HEK293 (cell line): ENCODE measurements at regions not wholly inside any gene's neighbourhood (a gene's known extent, or its start where the extent isn't known, plus 50 kb on each side); places are given as distances from the start of the nearest gene placed in this dataset.

Source experiments
- CTCF ChIA-PET: fragments of 350-600 bp; formaldehyde crosslinking; extraction: SDS; loops from one replicate; lab custom pipeline; 2021; ENCODE audit warnings: antibody characterized with exemption; lab: Yijun Ruan, JAX
- POLR2A ChIA-PET: fragments of 300-600 bp; formaldehyde crosslinking; extraction: SDS; loops from one replicate; lab custom pipeline; 2020; ENCODE audit warnings: antibody characterized with exemption, inconsistent platforms; lab: Yijun Ruan, JAX
- H3K27ac ChIP-seq: fragments of 200-500 bp; sonication (Bioruptor generic); 2 replicates; pipeline ENCODE4 v1.5.1; 2014; ENCODE audit warnings: low read depth, low read length, control low read depth, inconsistent platforms; ENCODE audit errors: extremely low read depth
- H3K36me3 ChIP-seq, 2 experiments: fragments of 200-500 bp in 1 of 2; sonication (Bioruptor generic) in 1 of 2; 1 replicate in 1 of 2; 2 replicates in 1 of 2; pipeline ENCODE4 v1.5.1; 2014 to 2017; ENCODE audit warnings: inconsistent platforms in 2 of 2, low read length in 2 of 2; ENCODE audit not compliant: control insufficient read depth in 2 of 2, insufficient read depth in 1 of 2
- H3K4me1 ChIP-seq: fragments of 200-500 bp; sonication (Bioruptor generic); 2 replicates; pipeline ENCODE4 v1.5.1; 2014; ENCODE audit warnings: mild to moderate bottlenecking, low read length, inconsistent platforms; ENCODE audit not compliant: control insufficient read depth, insufficient read depth
- H3K4me3 ChIP-seq: 2 replicates; pipeline ENCODE4 v1.5.1; 2011; ENCODE audit warnings: low read depth, mild to moderate bottlenecking, control low read depth, low read length, moderate library complexity
- H3K9me3 ChIP-seq: fragments of 200-500 bp; sonication (Bioruptor generic); 2 replicates; pipeline ENCODE4 v1.5.1; 2014; ENCODE audit warnings: low read depth, low read length, inconsistent platforms; ENCODE audit not compliant: control insufficient read depth, insufficient read depth
- FEZF1 ChIP-seq: fragments of 450-650 bp; formaldehyde crosslinking; IDR thresholded peaks from 2 replicates; pipeline ENCODE4 v1.5.1; 2016; ENCODE audit warnings: missing biosample characterization, missing genetic modification characterization
- KLF1 ChIP-seq: fragments of 450-650 bp; formaldehyde crosslinking; IDR thresholded peaks from 2 replicates; pipeline ENCODE4 v1.5.1; 2016; ENCODE audit warnings: missing biosample characterization, missing genetic modification characterization
- KLF16 ChIP-seq: fragments of 450-650 bp; formaldehyde crosslinking; IDR thresholded peaks from 2 replicates; pipeline ENCODE4 v1.5.1; 2017; ENCODE audit warnings: missing biosample characterization, missing genetic modification characterization
- MYNN ChIP-seq: fragments of 450-650 bp; formaldehyde crosslinking; IDR thresholded peaks from 2 replicates; pipeline ENCODE4 v1.5.1; 2016; ENCODE audit warnings: missing biosample characterization, missing genetic modification characterization, borderline replicate concordance
- TCF7L2 ChIP-seq: IDR thresholded peaks from 2 replicates; pipeline ENCODE4 v1.6.1; 2011; ENCODE audit warnings: low read depth, mild to moderate bottlenecking, inconsistent platforms, low read length, moderate library complexity, borderline replicate concordance
- ZBTB8A ChIP-seq: fragments of 450-650 bp; formaldehyde crosslinking; IDR thresholded peaks from 2 replicates; pipeline ENCODE4 v1.5.1; 2016; ENCODE audit warnings: missing biosample characterization, missing genetic modification characterization
- ZEB2 ChIP-seq: fragments of 450-650 bp; formaldehyde crosslinking; IDR thresholded peaks from 2 replicates; pipeline ENCODE4 v1.5.1; 2016; ENCODE audit warnings: missing biosample characterization, missing genetic modification characterization
- ZIC2 ChIP-seq: fragments of 450-650 bp; formaldehyde crosslinking; IDR thresholded peaks from 2 replicates; pipeline ENCODE4 v1.5.1; 2016; ENCODE audit warnings: missing biosample characterization, missing genetic modification characterization
- ZNF146 ChIP-seq: fragments of 450-650 bp; formaldehyde crosslinking; IDR thresholded peaks from 2 replicates; pipeline ENCODE4 v1.5.1; 2016; ENCODE audit warnings: missing biosample characterization, missing genetic modification characterization
- ZNF157 ChIP-seq: fragments of 450-650 bp; formaldehyde crosslinking; IDR thresholded peaks from 2 replicates; pipeline ENCODE4 v1.5.1; 2016; ENCODE audit warnings: missing biosample characterization, missing genetic modification characterization
- ZNF169 ChIP-seq: fragments of 450-650 bp; formaldehyde crosslinking; IDR thresholded peaks from 2 replicates; pipeline ENCODE4 v1.5.1; 2016; ENCODE audit warnings: missing biosample characterization, missing genetic modification characterization
- ZNF26 ChIP-seq: fragments of 450-650 bp; formaldehyde crosslinking; IDR thresholded peaks from 2 replicates; pipeline ENCODE4 v1.5.1; 2016; ENCODE audit warnings: missing biosample characterization, missing genetic modification characterization
- ZNF394 ChIP-seq: fragments of 450-650 bp; formaldehyde crosslinking; IDR thresholded peaks from 2 replicates; pipeline ENCODE4 v1.5.1; 2016; ENCODE audit warnings: missing biosample characterization, missing genetic modification characterization, mild to moderate bottlenecking, moderate library complexity, borderline replicate concordance
- ZNF571 ChIP-seq: fragments of 450-650 bp; formaldehyde crosslinking; IDR thresholded peaks from 2 replicates; pipeline ENCODE4 v1.5.0; 2017; ENCODE audit warnings: missing biosample characterization, missing genetic modification characterization
- ZNF777 ChIP-seq: fragments of 450-650 bp; formaldehyde crosslinking; IDR thresholded peaks from 2 replicates; pipeline ENCODE4 v1.5.1; 2017; ENCODE audit warnings: missing biosample characterization, missing genetic modification characterization, borderline replicate concordance
- ZNF785 ChIP-seq: fragments of 450-650 bp; formaldehyde crosslinking; IDR thresholded peaks from 2 replicates; pipeline ENCODE4 v1.5.1; 2016; ENCODE audit warnings: missing biosample characterization, missing genetic modification characterization
- ZNF843 ChIP-seq: fragments of 450-650 bp; formaldehyde crosslinking; IDR thresholded peaks from 2 replicates; pipeline ENCODE4 v1.5.1; 2016; ENCODE audit warnings: missing biosample characterization, missing genetic modification characterization
- ZSCAN23 ChIP-seq: fragments of 450-650 bp; formaldehyde crosslinking; IDR thresholded peaks from 2 replicates; pipeline ENCODE4 v1.5.1; 2016; ENCODE audit warnings: missing biosample characterization, missing genetic modification characterization
- TF ChIP-seq, protein P1 (sequence below): IDR thresholded peaks from 2 replicates; pipeline ENCODE4 v1.6.1; 2011; ENCODE audit warnings: mild to moderate bottlenecking, low read depth, low read length, borderline replicate concordance
- TF ChIP-seq, protein P2 (sequence below): fragments of 450-650 bp; formaldehyde crosslinking; IDR thresholded peaks from 2 replicates; pipeline ENCODE4 v1.5.1; 2016; ENCODE audit warnings: missing biosample characterization, missing genetic modification characterization

DNA sequence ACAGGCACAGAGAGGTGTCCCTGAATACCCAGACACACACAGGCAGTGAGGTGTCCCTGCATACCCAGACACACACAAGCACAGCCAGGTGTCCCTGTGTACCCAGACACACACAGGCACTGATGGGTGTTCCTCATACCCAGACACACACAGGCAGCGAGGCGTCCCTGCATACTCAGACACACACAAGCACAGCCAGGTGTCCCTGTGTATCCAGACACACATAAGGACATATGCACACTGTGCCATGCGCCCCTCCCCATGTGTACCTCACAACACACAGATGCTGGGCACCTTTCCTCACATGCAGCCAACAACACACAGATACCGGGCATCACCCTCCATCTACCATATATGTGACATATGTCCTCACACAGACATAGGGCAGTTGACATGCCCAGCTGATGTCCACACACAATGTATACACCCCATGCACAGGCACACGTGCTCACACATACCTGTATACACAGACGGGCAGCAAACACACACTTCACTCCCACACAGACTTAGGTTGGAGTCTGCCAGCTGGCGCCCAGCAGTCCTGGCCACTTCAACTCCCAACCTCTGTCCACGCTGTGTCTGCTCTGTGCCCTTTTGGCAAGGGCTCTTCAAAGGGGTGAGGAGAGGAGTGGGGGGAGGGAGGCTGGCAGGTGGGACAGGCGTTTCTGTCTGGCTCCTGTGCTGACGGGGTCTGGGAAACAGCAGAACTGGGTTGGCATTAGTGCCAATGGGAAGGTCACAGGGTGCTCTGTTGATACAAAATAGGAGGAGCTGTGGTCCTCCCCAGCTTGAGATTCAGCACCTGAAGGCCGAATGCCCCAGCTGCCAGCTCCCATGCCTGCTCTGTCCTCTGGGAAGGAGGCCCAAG lies 69.4 kb upstream of the ALX4 start:
- Histone ChIP-seq H3K4me3 (no peak overlapping the region), H3K9me3 (no peaks in the 10 kb centered on the region), H3K4me1 (no peaks in the 10 kb centered on the region), H3K27ac (no peak overlapping the region), H3K36me3 (no peaks in the 10 kb centered on the region)
- ChIA-PET POLR2A (no interaction called here), CTCF (no interaction called here)
- TF ChIP-seq ZNF777 (tag by site-specific recombination) = no peak
- TF ChIP-seq ZSCAN23 (tag by site-specific recombination) = no peak
- no peak for TF ChIP-seq KLF1 (tag by site-specific recombination)

DNA sequence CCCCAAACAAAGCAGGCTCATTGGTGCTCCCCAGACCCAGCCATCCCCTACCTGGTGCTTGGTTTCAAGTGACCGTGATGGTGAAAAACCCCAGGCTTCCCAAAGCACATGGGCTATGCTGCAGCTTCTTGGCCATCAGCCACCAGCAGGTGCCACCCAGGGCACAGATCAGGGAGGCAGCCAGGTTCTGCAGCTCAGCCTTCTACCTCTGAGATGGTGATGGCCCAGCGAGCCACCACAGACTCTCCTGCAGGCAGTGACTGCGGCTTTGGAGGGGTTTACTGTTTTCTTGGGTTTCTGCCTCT lies 70.0 kb upstream of the ALX4 start:
- Histone ChIP-seq H3K27ac (no peak overlapping the region), H3K4me1 (no peaks in the 10 kb centered on the region), H3K4me3 (no peak overlapping the region), H3K9me3 (no peaks in the 10 kb centered on the region), H3K36me3 (no peaks in the 10 kb centered on the region)
- POLR2A ChIA-PET = no interaction called here
- TF ChIP-seq, protein P1, sequence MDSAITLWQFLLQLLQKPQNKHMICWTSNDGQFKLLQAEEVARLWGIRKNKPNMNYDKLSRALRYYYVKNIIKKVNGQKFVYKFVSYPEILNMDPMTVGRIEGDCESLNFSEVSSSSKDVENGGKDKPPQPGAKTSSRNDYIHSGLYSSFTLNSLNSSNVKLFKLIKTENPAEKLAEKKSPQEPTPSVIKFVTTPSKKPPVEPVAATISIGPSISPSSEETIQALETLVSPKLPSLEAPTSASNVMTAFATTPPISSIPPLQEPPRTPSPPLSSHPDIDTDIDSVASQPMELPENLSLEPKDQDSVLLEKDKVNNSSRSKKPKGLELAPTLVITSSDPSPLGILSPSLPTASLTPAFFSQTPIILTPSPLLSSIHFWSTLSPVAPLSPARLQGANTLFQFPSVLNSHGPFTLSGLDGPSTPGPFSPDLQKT = no peak
- TF ChIP-seq KLF16 (tag by site-specific recombination) = no peak
- TF ChIP-seq ZNF785 (tag by site-specific recombination) = no peak
- TF ChIP-seq TCF7L2 = no peak
- TF ChIP-seq ZBTB8A = no peak
- no peak for TF ChIP-seq ZNF394 (tag by site-specific recombination)
- no peak for TF ChIP-seq ZEB2 (tag by site-specific recombination)
- TF ChIP-seq ZNF571 (tag by site-specific recombination) = no peak
- TF ChIP-seq FEZF1 (tag by site-specific recombination) = no peak
- no peak for TF ChIP-seq ZNF843 (tag by site-specific recombination)
- no peak for TF ChIP-seq ZNF146 (tag by site-specific recombination)
- TF ChIP-seq ZNF26 (tag by site-specific recombination) = no peak
- TF ChIP-seq ZIC2 (tag by site-specific recombination) = no peak
- TF ChIP-seq ZNF157 (tag by site-specific recombination) = no peak
- no peak for TF ChIP-seq ZNF169
- no peak for TF ChIP-seq MYNN (tag by site-specific recombination)
- TF ChIP-seq, protein P2, sequence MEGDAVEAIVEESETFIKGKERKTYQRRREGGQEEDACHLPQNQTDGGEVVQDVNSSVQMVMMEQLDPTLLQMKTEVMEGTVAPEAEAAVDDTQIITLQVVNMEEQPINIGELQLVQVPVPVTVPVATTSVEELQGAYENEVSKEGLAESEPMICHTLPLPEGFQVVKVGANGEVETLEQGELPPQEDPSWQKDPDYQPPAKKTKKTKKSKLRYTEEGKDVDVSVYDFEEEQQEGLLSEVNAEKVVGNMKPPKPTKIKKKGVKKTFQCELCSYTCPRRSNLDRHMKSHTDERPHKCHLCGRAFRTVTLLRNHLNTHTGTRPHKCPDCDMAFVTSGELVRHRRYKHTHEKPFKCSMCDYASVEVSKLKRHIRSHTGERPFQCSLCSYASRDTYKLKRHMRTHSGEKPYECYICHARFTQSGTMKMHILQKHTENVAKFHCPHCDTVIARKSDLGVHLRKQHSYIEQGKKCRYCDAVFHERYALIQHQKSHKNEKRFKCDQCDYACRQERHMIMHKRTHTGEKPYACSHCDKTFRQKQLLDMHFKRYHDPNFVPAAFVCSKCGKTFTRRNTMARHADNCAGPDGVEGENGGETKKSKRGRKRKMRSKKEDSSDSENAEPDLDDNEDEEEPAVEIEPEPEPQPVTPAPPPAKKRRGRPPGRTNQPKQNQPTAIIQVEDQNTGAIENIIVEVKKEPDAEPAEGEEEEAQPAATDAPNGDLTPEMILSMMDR (tag by site-specific recombination) = no peak
- CTCF ChIA-PET = no interaction called here
